LNCaP clone FGC (cell line): ENCODE measurements at regions not wholly inside any gene's neighbourhood (a gene's known extent, or its start where the extent isn't known, plus 50 kb on each side); places are given as distances from the start of the nearest gene placed in this dataset.

Source experiments
- DNase-seq: peaks from one replicate; pipeline ENCODE4 v3.0.0-alpha.2; 2011; ENCODE audit warnings: low read depth
- H3K4me3 ChIP-seq: 2 replicates; pipeline ENCODE4 v1.5.1; 2011; ENCODE audit warnings: mild to moderate bottlenecking, low read depth, low read length, control low read depth
- CTCF ChIP-seq: IDR thresholded peaks from 2 replicates; pipeline ENCODE4 v1.5.1; 2012; ENCODE audit warnings: mild to moderate bottlenecking; ENCODE audit not compliant: control insufficient read depth, insufficient read depth; ENCODE audit errors: extremely low read depth

GRCh38 chr16:51630076-51630475 is 479.0 kb upstream of the SALL1 start:
- TF ChIP-seq CTCF = no peak
- no peak for DNase-seq

GRCh38 chr16:51629576-51629975 is 478.5 kb upstream of the SALL1 start:
- no peak for TF ChIP-seq CTCF
- no peak for DNase-seq
- no peak overlapping the region for H3K4me3 ChIP-seq

More at GRCh38 chr16:51630076-51630475, 479.0 kb upstream of the SALL1 start:
- no peak overlapping the region for H3K4me3 ChIP-seq

GRCh38 chr16:51624080-51624775 is 473.2 kb upstream of the SALL1 start:
- DNase-seq = no peak
- TF ChIP-seq CTCF = no peak

GRCh38 chr16:51621610-51622009 is 470.5 kb upstream of the SALL1 start:
- no peak for TF ChIP-seq CTCF
- H3K4me3 ChIP-seq = no peak overlapping the region
- no peak for DNase-seq

More at GRCh38 chr16:51624080-51624775, 473.2 kb upstream of the SALL1 start:
- H3K4me3 ChIP-seq = no peak overlapping the region

- no peak overlapping the region for H3K4me3 ChIP-seq
- TF ChIP-seq CTCF = no peak
- DNase-seq = no peak
Observed at GRCh38 chr16:51615141-51615540, 464.1 kb upstream of the SALL1 start.

- no peak overlapping the region for H3K4me3 ChIP-seq
- no peak for TF ChIP-seq CTCF
- no peak for DNase-seq
Observed at GRCh38 chr16:51607201-51607651, 456.2 kb upstream of the SALL1 start.

- no peak for TF ChIP-seq CTCF
- no peak for DNase-seq
- H3K4me3 ChIP-seq = no peak overlapping the region
Observed at GRCh38 chr16:51596247-51596646, 445.2 kb upstream of the SALL1 start.
